ENCODE measurements at regions not wholly inside any gene's neighbourhood (a gene's known extent, or its start where the extent isn't known, plus 50 kb on each side); places are given as distances from the start of the nearest gene placed in this dataset.

DNA sequence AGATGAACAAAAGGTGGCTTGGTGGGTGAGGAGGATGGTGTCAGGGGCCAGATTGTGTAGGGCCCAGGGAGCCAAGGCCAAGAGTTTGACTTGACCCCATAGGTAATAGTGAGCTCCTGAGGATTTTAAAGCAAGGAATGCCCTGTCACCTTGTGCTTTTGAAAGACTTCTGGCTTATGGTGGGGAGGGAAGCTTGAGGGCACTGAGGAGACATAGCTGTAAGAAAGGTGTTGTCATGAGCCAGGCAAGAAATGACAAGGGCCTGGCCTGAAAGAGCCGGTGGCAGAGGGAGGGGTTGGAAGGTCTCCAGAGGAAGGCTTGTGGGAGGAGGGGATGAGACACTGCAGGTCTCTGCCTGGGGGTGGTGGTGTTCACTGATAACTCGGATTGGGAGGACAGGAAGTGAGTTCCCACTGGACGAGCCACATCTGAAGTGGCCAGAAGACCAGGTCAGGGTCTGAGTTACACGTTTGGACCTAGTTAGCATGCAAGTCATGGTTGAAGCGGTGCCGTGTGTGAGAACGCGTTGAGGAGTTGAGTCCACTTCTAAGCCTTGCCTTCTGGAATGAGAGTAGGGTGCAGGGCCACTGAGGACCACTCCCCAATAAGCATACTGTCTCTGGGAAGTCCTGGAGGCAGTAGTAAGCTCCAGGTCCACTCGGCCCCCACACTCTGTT lies 64.3 kb downstream of the TET3 start:
- FAIRE-seq, result no peak
- DNase-seq (ENCODE audit: low read depth, low spot score), result no peak
- POLR2A ChIA-PET, result no interaction called here
- no peak overlapping the region for H3K27ac ChIP-seq (ENCODE audit: insufficient read depth, low read depth, low read length)
- no peaks in the 10 kb centered on the region for H3K9me1 ChIP-seq (replicated peaks; ENCODE audit: control insufficient read depth, extremely low read depth, insufficient read depth, low read length)
- H3K4me2 ChIP-seq (ENCODE audit: insufficient read depth, low read length), result no peak overlapping the region
- no peaks in the 10 kb centered on the region for H3K9me3 ChIP-seq (replicated peaks; ENCODE audit: control insufficient read depth, insufficient read depth, low read length)
- no peak for TF ChIP-seq POLR2A (IDR thresholded peaks at IDR 0.05; ENCODE audit: low read depth, low read length)
- no peak for TF ChIP-seq GATA2 (IDR thresholded peaks at IDR 0.05; ENCODE audit: insufficient read depth, insufficient read length, low read depth, low read length)
- TF ChIP-seq, protein P1, sequence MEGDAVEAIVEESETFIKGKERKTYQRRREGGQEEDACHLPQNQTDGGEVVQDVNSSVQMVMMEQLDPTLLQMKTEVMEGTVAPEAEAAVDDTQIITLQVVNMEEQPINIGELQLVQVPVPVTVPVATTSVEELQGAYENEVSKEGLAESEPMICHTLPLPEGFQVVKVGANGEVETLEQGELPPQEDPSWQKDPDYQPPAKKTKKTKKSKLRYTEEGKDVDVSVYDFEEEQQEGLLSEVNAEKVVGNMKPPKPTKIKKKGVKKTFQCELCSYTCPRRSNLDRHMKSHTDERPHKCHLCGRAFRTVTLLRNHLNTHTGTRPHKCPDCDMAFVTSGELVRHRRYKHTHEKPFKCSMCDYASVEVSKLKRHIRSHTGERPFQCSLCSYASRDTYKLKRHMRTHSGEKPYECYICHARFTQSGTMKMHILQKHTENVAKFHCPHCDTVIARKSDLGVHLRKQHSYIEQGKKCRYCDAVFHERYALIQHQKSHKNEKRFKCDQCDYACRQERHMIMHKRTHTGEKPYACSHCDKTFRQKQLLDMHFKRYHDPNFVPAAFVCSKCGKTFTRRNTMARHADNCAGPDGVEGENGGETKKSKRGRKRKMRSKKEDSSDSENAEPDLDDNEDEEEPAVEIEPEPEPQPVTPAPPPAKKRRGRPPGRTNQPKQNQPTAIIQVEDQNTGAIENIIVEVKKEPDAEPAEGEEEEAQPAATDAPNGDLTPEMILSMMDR (IDR thresholded peaks at IDR 0.05; ENCODE audit: extremely low read depth in 1 of 2, insufficient read depth in 1 of 2, low read depth in 1 of 2, low read length in 2 of 2), result no peak
- no peak for TF ChIP-seq MYC (IDR thresholded peaks at IDR 0.05; ENCODE audit: low read depth, low read length)
- TF ChIP-seq JUN (IDR thresholded peaks at IDR 0.05; ENCODE audit: borderline replicate concordance, insufficient read depth, insufficient read length, low read depth), result no peak
- no peak for TF ChIP-seq EZH2 (IDR thresholded peaks at IDR 0.05; ENCODE audit: borderline replicate concordance, low read depth, low read length, severe bottlenecking)
- no peak for TF ChIP-seq POLR2AphosphoS5 (IDR thresholded peaks at IDR 0.05; ENCODE audit: insufficient read depth, low read depth, low read length)
- TF ChIP-seq FOS (IDR thresholded peaks at IDR 0.05; ENCODE audit: borderline replicate concordance, insufficient read depth, low read length), result no peak
- TF ChIP-seq, protein P2, sequence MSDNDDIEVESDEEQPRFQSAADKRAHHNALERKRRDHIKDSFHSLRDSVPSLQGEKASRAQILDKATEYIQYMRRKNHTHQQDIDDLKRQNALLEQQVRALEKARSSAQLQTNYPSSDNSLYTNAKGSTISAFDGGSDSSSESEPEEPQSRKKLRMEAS (IDR thresholded peaks at IDR 0.05; ENCODE audit: insufficient read depth, insufficient read length), result no peak
- intact Hi-C loops (cut with micrococcal nuclease) (no loop called here), dilution Hi-C loops (cut with MboI; ENCODE audit: extremely low pct_ligation_motif_present, low sequenced_read_pairs) (no loop called here)
- no peaks in the 10 kb centered on the region for H4K20me1 ChIP-seq (replicated peaks; ENCODE audit: control insufficient read depth, extremely low read depth, insufficient read depth, low read length)
- no TSS peak for BruUV-seq (replicated peaks)
- H2AFZ ChIP-seq (ENCODE audit: low read depth, low read length), result no peak overlapping the region
- H3K27me3 ChIP-seq (ENCODE audit: control insufficient read depth in 2 of 2, insufficient read depth in 2 of 2, low read length in 2 of 2), result no peaks in the 10 kb centered on the region
- H3K9ac ChIP-seq (replicated peaks; ENCODE audit: extremely low read depth, insufficient read depth, low read length), result no peak overlapping the region
- H3K4me3 ChIP-seq (replicated peaks in 1 of 3; ENCODE audit: insufficient read depth in 1 of 3, low read depth in 1 of 3, low read length in 3 of 3), result no peak overlapping the region
- no peaks in the 10 kb centered on the region for H3K79me2 ChIP-seq (ENCODE audit: control insufficient read depth, insufficient read depth, low read length)
- peaks cover 2 to 9% of the 10 kb centered on the region in 2 experiments for H3K36me3 ChIP-seq (ENCODE audit: control insufficient read depth in 2 of 2, extremely low read depth in 1 of 2, insufficient read depth in 2 of 2, low read length in 2 of 2)
- H3K4me1 ChIP-seq (ENCODE audit: control insufficient read depth, extremely low read depth, insufficient read depth, low read length), result no peaks in the 10 kb centered on the region
- CTCF ChIA-PET, result interaction anchor here (0.7 kb wide), 1 partner anchor 222 kb away, joined by 3 read pairs; no protein-coding TSS in a partner anchor
